Chondrocyte (in vitro differentiated cells): ENCODE measurements at regions not wholly inside any gene's neighbourhood (a gene's known extent, or its start where the extent isn't known, plus 50 kb on each side); places are given as distances from the start of the nearest gene placed in this dataset.

Experiments
- DNase-seq: peaks from one replicate; pipeline ENCODE4 v3.0.0; 2021; ENCODE audit warnings: mixed read lengths, low spot score
- H3K27ac Mint-ChIP-seq: one replicate; pipeline ENCODE4 v1.8.0; 2021; ENCODE audit warnings: mild to moderate bottlenecking, moderate library complexity, mixed read lengths; ENCODE audit not compliant: unreplicated experiment
- H3K27me3 Mint-ChIP-seq: 2 replicates; pipeline ENCODE4 v1.8.0; 2021; ENCODE audit warnings: low read depth, mixed read lengths
- H3K36me3 Mint-ChIP-seq: 2 replicates; pipeline ENCODE4 v1.8.0; 2021; ENCODE audit warnings: low read depth, mixed read lengths
- H3K4me1 Mint-ChIP-seq: 2 replicates; pipeline ENCODE4 v1.8.0; 2021; ENCODE audit warnings: low read depth, mild to moderate bottlenecking, mixed read lengths
- H3K4me3 Mint-ChIP-seq: one replicate; pipeline ENCODE4 v1.8.0; 2021; ENCODE audit warnings: mild to moderate bottlenecking, moderate library complexity, mixed read lengths; ENCODE audit not compliant: unreplicated experiment
- H3K9me3 Mint-ChIP-seq: 2 replicates; pipeline ENCODE4 v1.8.0; 2021; ENCODE audit warnings: low read depth, mixed read lengths
- TF ChIP-seq, protein P1 (sequence below): fragments of 200-600 bp; sonication (generic); IDR thresholded peaks from 2 replicates; pipeline ENCODE4 v1.5.0; 2021; ENCODE audit warnings: antibody characterized with exemption, mild to moderate bottlenecking, moderate library complexity

DNA sequence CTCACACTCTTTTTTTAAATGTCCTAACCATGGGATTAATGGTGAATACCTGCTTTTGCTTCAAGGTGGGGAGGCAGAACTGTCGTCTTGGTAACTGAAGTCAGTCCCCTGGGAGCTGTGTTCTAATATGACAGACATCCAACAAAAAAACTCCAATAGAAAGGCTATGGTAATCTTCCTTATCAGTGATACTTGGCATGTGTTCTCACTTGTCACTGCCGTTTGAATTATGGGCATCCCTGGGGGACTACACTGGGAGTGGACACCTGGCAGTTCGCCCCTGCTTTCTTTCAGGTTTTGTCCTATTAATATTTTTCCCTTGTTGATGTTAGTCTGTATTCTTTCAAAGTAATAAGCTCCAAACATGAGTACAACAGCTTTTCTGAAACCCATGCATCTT lies 252.6 kb downstream of the SLITRK5 start:
- Mint-ChIP-seq H3K36me3 (no peaks in the 10 kb centered on the region), H3K27me3 (peaks cover 2% of the 10 kb centered on the region), H3K4me1 (no peaks in the 10 kb centered on the region), H3K27ac (no peak overlapping the region), H3K4me3 (no peak overlapping the region), H3K9me3 (peaks cover 6% of the 10 kb centered on the region)
- TF ChIP-seq, protein P1, sequence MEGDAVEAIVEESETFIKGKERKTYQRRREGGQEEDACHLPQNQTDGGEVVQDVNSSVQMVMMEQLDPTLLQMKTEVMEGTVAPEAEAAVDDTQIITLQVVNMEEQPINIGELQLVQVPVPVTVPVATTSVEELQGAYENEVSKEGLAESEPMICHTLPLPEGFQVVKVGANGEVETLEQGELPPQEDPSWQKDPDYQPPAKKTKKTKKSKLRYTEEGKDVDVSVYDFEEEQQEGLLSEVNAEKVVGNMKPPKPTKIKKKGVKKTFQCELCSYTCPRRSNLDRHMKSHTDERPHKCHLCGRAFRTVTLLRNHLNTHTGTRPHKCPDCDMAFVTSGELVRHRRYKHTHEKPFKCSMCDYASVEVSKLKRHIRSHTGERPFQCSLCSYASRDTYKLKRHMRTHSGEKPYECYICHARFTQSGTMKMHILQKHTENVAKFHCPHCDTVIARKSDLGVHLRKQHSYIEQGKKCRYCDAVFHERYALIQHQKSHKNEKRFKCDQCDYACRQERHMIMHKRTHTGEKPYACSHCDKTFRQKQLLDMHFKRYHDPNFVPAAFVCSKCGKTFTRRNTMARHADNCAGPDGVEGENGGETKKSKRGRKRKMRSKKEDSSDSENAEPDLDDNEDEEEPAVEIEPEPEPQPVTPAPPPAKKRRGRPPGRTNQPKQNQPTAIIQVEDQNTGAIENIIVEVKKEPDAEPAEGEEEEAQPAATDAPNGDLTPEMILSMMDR = no peak
- DNase-seq = no peak

DNA sequence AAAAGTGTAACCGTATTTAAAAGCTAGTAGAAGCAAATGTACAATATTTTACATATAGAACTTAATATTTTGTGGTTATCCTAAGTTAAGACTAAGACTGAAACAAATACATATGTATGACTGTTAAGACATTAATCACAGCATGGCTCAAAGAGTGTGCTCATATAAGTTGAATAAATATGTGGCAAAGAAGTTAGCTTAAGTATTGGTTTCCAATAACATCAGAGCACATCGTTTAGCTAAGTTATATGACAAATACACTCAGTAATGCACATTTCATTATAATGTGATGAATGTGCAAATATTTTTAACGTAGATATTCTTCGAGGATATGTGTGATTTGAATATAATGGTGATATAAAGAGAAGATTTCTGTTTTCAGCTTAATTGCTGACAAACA lies 253.8 kb downstream of the SLITRK5 start:
- TF ChIP-seq, protein P1 = no peak
- Mint-ChIP-seq H3K4me1 (no peaks in the 10 kb centered on the region), H3K9me3 (peaks cover 6% of the 10 kb centered on the region), H3K4me3 (no peak overlapping the region), H3K36me3 (no peaks in the 10 kb centered on the region), H3K27me3 (peaks cover 2% of the 10 kb centered on the region), H3K27ac (no peak overlapping the region)
- no peak for DNase-seq

DNA sequence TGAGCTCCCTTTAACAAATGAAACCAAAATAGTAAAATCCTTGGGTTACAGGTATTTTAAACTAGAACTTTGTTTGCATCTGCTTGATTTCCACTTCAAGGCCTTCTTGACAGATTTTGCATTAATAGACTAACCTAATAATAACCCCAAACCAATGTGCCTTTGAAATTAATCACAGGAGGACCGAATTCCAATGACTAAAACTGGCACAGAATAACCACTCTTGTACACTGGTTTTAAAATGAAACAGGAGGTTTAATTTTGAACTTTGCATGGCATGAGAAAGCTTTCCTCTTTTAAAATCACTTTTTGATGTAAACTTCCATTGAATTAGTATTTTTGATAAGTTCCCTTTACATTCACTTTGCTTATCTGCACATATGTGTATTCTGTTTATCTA lies 269.6 kb downstream of the SLITRK5 start:
- no peak for DNase-seq

DNA sequence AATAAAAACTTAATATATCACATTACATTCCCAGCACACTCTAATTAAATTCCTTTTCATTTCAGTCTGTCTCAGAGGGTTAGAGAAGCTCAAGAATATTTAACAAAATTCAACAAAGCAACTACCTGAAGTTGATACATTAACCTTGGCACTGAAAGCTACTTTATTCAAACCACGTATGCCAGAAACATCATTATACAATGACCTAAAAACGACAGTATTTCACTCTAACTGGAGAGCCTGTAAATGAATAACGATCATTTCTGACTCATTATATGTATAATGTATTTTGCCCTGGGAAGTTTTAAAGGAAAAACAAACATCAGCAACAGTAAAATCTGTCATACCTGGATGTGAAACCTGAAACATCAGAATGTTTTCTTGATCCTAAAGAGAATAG lies 270.1 kb downstream of the SLITRK5 start:
- Mint-ChIP-seq H3K4me3 (no peak overlapping the region), H3K9me3 (no peaks in the 10 kb centered on the region), H3K36me3 (no peaks in the 10 kb centered on the region), H3K27ac (no peak overlapping the region), H3K27me3 (no peaks in the 10 kb centered on the region), H3K4me1 (no peaks in the 10 kb centered on the region)
- DNase-seq = no peak
- TF ChIP-seq, protein P1 = no peak

More for the DNA sequence above, 269.6 kb downstream of the SLITRK5 start:
- no peak overlapping the region for H3K4me3 Mint-ChIP-seq
- H3K9me3 Mint-ChIP-seq = no peaks in the 10 kb centered on the region
- TF ChIP-seq, protein P1 = no peak
- no peaks in the 10 kb centered on the region for H3K27me3 Mint-ChIP-seq
- no peaks in the 10 kb centered on the region for H3K36me3 Mint-ChIP-seq
- no peaks in the 10 kb centered on the region for H3K4me1 Mint-ChIP-seq
- H3K27ac Mint-ChIP-seq = no peak overlapping the region

DNA sequence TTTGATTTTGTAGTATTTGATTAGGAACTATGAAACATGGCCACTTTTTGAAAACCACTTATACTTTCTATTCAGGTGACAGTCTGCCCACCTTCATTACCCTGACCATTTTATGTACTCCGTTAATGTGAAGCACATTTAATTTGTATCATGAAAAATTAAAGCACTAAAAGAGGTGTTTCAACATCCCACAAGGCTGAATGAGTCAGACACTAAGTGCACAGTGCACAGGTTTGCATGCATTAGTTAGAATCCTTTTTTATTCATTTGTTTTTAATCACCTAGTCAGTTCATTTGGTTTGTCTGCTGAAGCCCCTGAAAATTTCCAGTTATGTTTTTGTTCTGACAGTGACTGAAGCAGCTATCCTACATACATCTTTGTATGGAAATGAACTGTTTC lies 271.0 kb downstream of the SLITRK5 start:
- no peak for DNase-seq
- Mint-ChIP-seq H3K9me3 (no peaks in the 10 kb centered on the region), H3K27ac (no peak overlapping the region), H3K27me3 (no peaks in the 10 kb centered on the region), H3K36me3 (no peaks in the 10 kb centered on the region), H3K4me3 (no peak overlapping the region), H3K4me1 (no peaks in the 10 kb centered on the region)
- TF ChIP-seq, protein P1 = no peak
